IMR-90 (cell line): ENCODE measurements at regions not wholly inside any gene's neighbourhood (a gene's known extent, or its start where the extent isn't known, plus 50 kb on each side); places are given as distances from the start of the nearest gene placed in this dataset.

ENCODE experiments used
- ATAC-seq: fragments of 200-7000 bp; cut with Tn5 transposase; 2 replicates; pipeline ENCODE4 v1.9.1; 2020; ENCODE audit warnings: low read depth, mild to moderate bottlenecking, moderate library complexity
- BruUV-seq: library from RNA; stranded (reverse); fragments of 400-500 nt; replicated peaks from 2 replicates; lab custom pipeline; 2021; lab: Mats Ljungman, UMichigan
- CTCF ChIA-PET: fragments of 300-600 bp; formaldehyde crosslinking; extraction: SDS; loops from one replicate; lab custom pipeline; 2021; ENCODE audit warnings: antibody characterized with exemption; lab: Yijun Ruan, JAX
- POLR2A ChIA-PET: fragments of 300-600 bp; sonication (Branson Sonifier 250); formaldehyde crosslinking; loops from one replicate; lab custom pipeline; 2022; ENCODE audit warnings: antibody characterized with exemption; ENCODE audit not compliant: unreplicated experiment; lab: Charles Lee
- DNase-seq: peaks from one replicate; pipeline ENCODE4 v3.0.0; 2013
- H2AFZ ChIP-seq: replicated peaks from 2 replicates; pipeline ENCODE3; 2013; ENCODE audit warnings: low read length, mild to moderate bottlenecking; ENCODE audit not compliant: poor library complexity
- H2AK5ac ChIP-seq: 2 replicates; pipeline ENCODE4 v1.6.1; 2013; ENCODE audit warnings: low read depth, low read length, inconsistent platforms
- H2AK9ac ChIP-seq: replicated peaks from 2 replicates; pipeline ENCODE3; 2013; ENCODE audit warnings: mild to moderate bottlenecking, low read depth, low read length, moderate library complexity; ENCODE audit not compliant: poor library complexity
- H2BK120ac ChIP-seq: 2 replicates; pipeline ENCODE4 v1.6.1; 2013; ENCODE audit warnings: low read depth, low read length, inconsistent platforms
- H2BK15ac ChIP-seq: 3 replicates; pipeline ENCODE4 v1.6.1; 2013; ENCODE audit warnings: low read depth, low read length, inconsistent platforms
- H2BK20ac ChIP-seq: 2 replicates; pipeline ENCODE4 v1.6.1; 2013; ENCODE audit warnings: low read depth, mild to moderate bottlenecking, inconsistent platforms, low read length, moderate library complexity
- H2BK5ac ChIP-seq: 2 replicates; pipeline ENCODE4 v1.6.1; 2013; ENCODE audit warnings: mild to moderate bottlenecking, low read depth, low read length, inconsistent platforms; ENCODE audit not compliant: poor library complexity, severe bottlenecking
- H3K14ac ChIP-seq: replicated peaks from 2 replicates; pipeline ENCODE4 v1.6.1; 2013; ENCODE audit warnings: low read depth, low read length, inconsistent platforms
- H3K18ac ChIP-seq: 2 replicates; pipeline ENCODE4 v1.6.1; 2013; ENCODE audit warnings: low read depth, low read length, control low read depth
- H3K23ac ChIP-seq: 2 replicates; pipeline ENCODE4 v1.6.1; 2013; ENCODE audit warnings: low read depth, low read length, inconsistent platforms
- H3K27ac ChIP-seq: 2 replicates; pipeline ENCODE4 v1.5.1; 2013; ENCODE audit warnings: mild to moderate bottlenecking, control low read depth, low read length; ENCODE audit not compliant: insufficient read depth
- H3K27me3 ChIP-seq: 2 replicates; pipeline ENCODE4 v1.6.1; 2013; ENCODE audit warnings: low read length; ENCODE audit not compliant: control insufficient read depth, insufficient read depth
- H3K36me3 ChIP-seq: 2 replicates; pipeline ENCODE4 v1.6.1; 2013; ENCODE audit warnings: low read length, mixed read lengths; ENCODE audit not compliant: control insufficient read depth, insufficient read depth
- H3K4ac ChIP-seq: 2 replicates; pipeline ENCODE4 v1.6.1; 2013; ENCODE audit warnings: low read depth, low read length, inconsistent platforms
- H3K4me1 ChIP-seq: 2 replicates; pipeline ENCODE4 v1.6.1; 2013; ENCODE audit warnings: low read length, mixed read lengths; ENCODE audit not compliant: control insufficient read depth, insufficient read depth
- H3K4me2 ChIP-seq: 2 replicates; pipeline ENCODE4 v1.6.1; 2013; ENCODE audit warnings: low read depth, mild to moderate bottlenecking, control low read depth, low read length, moderate library complexity
- H3K4me3 ChIP-seq: 2 replicates; pipeline ENCODE4 v1.5.1; 2013; ENCODE audit warnings: low read depth, mild to moderate bottlenecking, control low read depth, low read length, moderate library complexity; ENCODE audit not compliant: insufficient read depth
- H3K56ac ChIP-seq: 2 replicates; pipeline ENCODE4 v1.6.1; 2013; ENCODE audit warnings: low read length, inconsistent platforms; ENCODE audit not compliant: insufficient read depth; ENCODE audit errors: extremely low read depth
- H3K79me1 ChIP-seq, 2 experiments: 2 replicates each; pipeline ENCODE4 v1.6.1; 2013; ENCODE audit warnings: low read length in 2 of 2, inconsistent platforms in 1 of 2, low read depth in 1 of 2
- H3K9ac ChIP-seq: 2 replicates; pipeline ENCODE4 v1.6.1; 2013; ENCODE audit warnings: low read depth, low read length, control low read depth
- H3K9me1 ChIP-seq: 2 replicates; pipeline ENCODE4 v1.6.1; 2013; ENCODE audit warnings: low read length, inconsistent platforms; ENCODE audit not compliant: insufficient read depth
- H3K9me3 ChIP-seq: 2 replicates; pipeline ENCODE4 v1.6.1; 2013; ENCODE audit warnings: low read length; ENCODE audit not compliant: control insufficient read depth, insufficient read depth
- H4K20me1 ChIP-seq: 2 replicates; pipeline ENCODE4 v1.6.1; 2013; ENCODE audit warnings: low read length, inconsistent platforms; ENCODE audit not compliant: insufficient read depth
- H4K5ac ChIP-seq: 2 replicates; pipeline ENCODE4 v1.6.1; 2013; ENCODE audit warnings: mild to moderate bottlenecking, low read depth, low read length, control low read depth
- H4K8ac ChIP-seq, 2 experiments: 2 replicates each; pipeline ENCODE4 v1.6.1; 2013; ENCODE audit warnings: low read depth in 2 of 2, low read length in 2 of 2, control low read depth in 1 of 2, inconsistent platforms in 1 of 2
- H4K91ac ChIP-seq: 2 replicates; pipeline ENCODE4 v1.6.1; 2013; ENCODE audit warnings: low read depth, low read length, inconsistent platforms; ENCODE audit not compliant: insufficient read depth
- BHLHE40 ChIP-seq: fragments of 150-350 bp; IDR thresholded peaks from 2 replicates; pipeline ENCODE4 v1.6.1; 2016; ENCODE audit warnings: mild to moderate bottlenecking, low read depth, low read length
- CEBPB ChIP-seq: IDR thresholded peaks from 2 replicates; pipeline ENCODE4 v1.6.1; 2012; ENCODE audit warnings: low read depth, low read length, improper control_type of control experiment
- CHD1 ChIP-seq: IDR thresholded peaks from 2 replicates; pipeline ENCODE4 v1.6.1; 2012; ENCODE audit warnings: low read depth, low read length, improper control_type of control experiment
- CTCF ChIP-seq: conservative IDR thresholded peaks from 2 replicates; pipeline ENCODE4 v1.5.1; 2012; ENCODE audit warnings: mild to moderate bottlenecking, low read depth, low read length, improper control_type of control experiment
- ELK1 ChIP-seq: fragments of 150-350 bp; IDR thresholded peaks from 2 replicates; pipeline ENCODE4 v1.6.1; 2016; ENCODE audit warnings: low read depth, mild to moderate bottlenecking, low read length, moderate library complexity, borderline replicate concordance
- FOS ChIP-seq: fragments of 150-350 bp; IDR thresholded peaks from 2 replicates; pipeline ENCODE4 v1.6.1; 2016; ENCODE audit warnings: low read depth, low read length
- MAFK ChIP-seq: IDR thresholded peaks from 2 replicates; pipeline ENCODE4 v1.6.1; 2012; ENCODE audit warnings: low read depth, low read length, improper control_type of control experiment
- MAZ ChIP-seq: IDR thresholded peaks from 2 replicates; pipeline ENCODE4 v1.6.1; 2012; ENCODE audit warnings: low read depth, mild to moderate bottlenecking, low read length, improper control_type of control experiment, moderate library complexity, borderline replicate concordance
- MXI1 ChIP-seq: IDR thresholded peaks from 2 replicates; pipeline ENCODE4 v1.6.1; 2012; ENCODE audit warnings: low read depth, mild to moderate bottlenecking, low read length, moderate library complexity, borderline replicate concordance
- NFE2L2 ChIP-seq: fragments of 150-350 bp; IDR thresholded peaks from 2 replicates; pipeline ENCODE4 v1.6.1; 2016; ENCODE audit warnings: low read depth, mild to moderate bottlenecking, low read length
- POLR2A ChIP-seq: IDR thresholded peaks from 2 replicates; pipeline ENCODE4 v1.6.1; 2012; ENCODE audit warnings: mild to moderate bottlenecking, low read depth, low read length
- RAD21 ChIP-seq: IDR thresholded peaks from 2 replicates; pipeline ENCODE4 v1.6.1; 2012; ENCODE audit warnings: low read length, improper control_type of control experiment
- RCOR1 ChIP-seq: IDR thresholded peaks from 2 replicates; pipeline ENCODE4 v1.6.1; 2012; ENCODE audit warnings: mild to moderate bottlenecking, low read length, improper control_type of control experiment; ENCODE audit not compliant: insufficient replicate concordance
- RFX5 ChIP-seq: IDR thresholded peaks from 2 replicates; pipeline ENCODE4 v1.8.0; 2012; ENCODE audit warnings: low read depth, mild to moderate bottlenecking, low read length, moderate library complexity
- SMC3 ChIP-seq: fragments of 150-350 bp; IDR thresholded peaks from 2 replicates; pipeline ENCODE4 v1.6.1; 2016; ENCODE audit warnings: low read depth, mild to moderate bottlenecking, antibody characterized with exemption, low read length, moderate library complexity
- USF2 ChIP-seq: fragments of 150-350 bp; IDR thresholded peaks from 2 replicates; pipeline ENCODE4 v1.6.1; 2017; ENCODE audit warnings: mild to moderate bottlenecking, antibody characterized with exemption, low read length, low read depth
- WGBS, 2 experiments: methylation state at CpG; one replicate each; pipeline versions ENCODE4 v1.1.5 to v1.1.7; 2013; ENCODE audit warnings: missing lambda C conversion rate in 2 of 2; ENCODE audit not compliant: insufficient read length in 1 of 2; ENCODE audit errors: extremely low coverage in 2 of 2; 5-methylcytosine and 5-hydroxymethylcytosine counted together
- dilution Hi-C: fragments of 300-500 bp; cut with HindIII; formaldehyde crosslinking; loops from one replicate; pipeline ENCODE4 v1.14.3; 2018; ENCODE audit warnings: low sequenced_read_pairs; ENCODE audit not compliant: unreplicated experiment
- in situ Hi-C: fragments of 300-500 bp; cut with MboI; formaldehyde crosslinking; loops from 3 replicates; pipeline ENCODE4 v1.14.3; 2019; ENCODE audit warnings: low sequenced_read_pairs, inconsistent platforms, mixed read lengths
- intact Hi-C: fragments of 100-400 bp; cut with micrococcal nuclease; formaldehyde crosslinking; loops from 2 replicates; pipeline ENCODE4 v1.10.0; 2022

GRCh38 chr18:30698571-30698970 lies 344.0 kb downstream of the DSC3 start:
- POLR2A ChIA-PET, result no interaction called here
- intact Hi-C loops, result no loop called here

More at GRCh38 chr18:30698571-30698970, 344.0 kb downstream of the DSC3 start:
- Histone ChIP-seq H4K20me1 (no peaks in the 10 kb centered on the region), H3K18ac (no peak overlapping the region), H2BK5ac (no peak overlapping the region), H2BK15ac (no peak overlapping the region), H3K36me3 (no peaks in the 10 kb centered on the region), H3K27me3 (no peaks in the 10 kb centered on the region), H3K4me3 (no peak overlapping the region), H3K27ac (no peak overlapping the region), H2BK120ac (no peak overlapping the region), H3K56ac (no peak overlapping the region), H2AK9ac (no peak overlapping the region), H3K4me1 (no peaks in the 10 kb centered on the region), H4K91ac (no peak overlapping the region), H3K4ac (no peak overlapping the region), H2AK5ac (no peak overlapping the region), H4K5ac (no peak overlapping the region), H2AFZ (no peak overlapping the region), H3K9me3 (peaks cover 16% of the 10 kb centered on the region), H4K8ac (no peak overlapping the region), H2BK20ac (no peak overlapping the region), H3K9me1 (no peaks in the 10 kb centered on the region), H3K4me2 (no peak overlapping the region), H3K14ac (no peak overlapping the region), H3K23ac (no peak overlapping the region), H3K79me1 (no peaks in the 10 kb centered on the region), H3K9ac (no peak overlapping the region)
- no TSS peak for BruUV-seq
- WGBS, 2 experiments, result no CpG with 5 or more reads among the region's 1 CpG
- in situ Hi-C loops, result no loop called here
- CTCF ChIA-PET, result interaction anchor here (0.6 kb wide), 1 partner anchor 544 kb away, joined by 5 read pairs; no protein-coding TSS in a partner anchor
- DNase-seq (no peak), ATAC-seq (no peak)
- dilution Hi-C loops, result no loop called here
- TF ChIP-seq RAD21 (no peak), USF2 (no peak), NFE2L2 (no peak), CHD1 (no peak), POLR2A (no peak), SMC3 (no peak), MAFK (no peak), ELK1 (no peak), RCOR1 (no peak), FOS (no peak), CTCF (no peak), BHLHE40 (no peak), RFX5 (no peak), MAZ (no peak), CEBPB (no peak), MXI1 (no peak)
